ENCODE measurements at regions not wholly inside any gene's neighbourhood (a gene's known extent, or its start where the extent isn't known, plus 50 kb on each side); places are given as distances from the start of the nearest gene placed in this dataset.

GRCh38 chr12:111247083-111247783 is 121.7 kb downstream of the PHETA1 start:
- TF ChIP-seq RARB (CRISPR knock-in tag; IDR thresholded peaks at IDR 0.05) (no peak), ARNTL (CRISPR knock-in tag; IDR thresholded peaks at IDR 0.05; ENCODE audit: borderline replicate concordance, low read depth) (no peak), ISL1 (CRISPR knock-in tag; IDR thresholded peaks at IDR 0.05) (no peak), ZNF565 (CRISPR knock-in tag; conservative IDR thresholded peaks at IDR 0.05; ENCODE audit: low read depth) (no peak), ESRRG (CRISPR knock-in tag; IDR thresholded peaks at IDR 0.05) (no peak)
